Gastroesophageal sphincter (tissue), 3 donors: ENCODE measurements at regions not wholly inside any gene's neighbourhood (a gene's known extent, or its start where the extent isn't known, plus 50 kb on each side); places are given as distances from the start of the nearest gene placed in this dataset.
"Not testable (repeated sequence)": the region's sequence is repeated elsewhere in the genome, so short reads cannot be mapped to it uniquely, and the experiment has no call there.

ENCODE experiments used
- POLR2A ChIP-seq, 2 donors: fragments of 450-650 bp; IDR thresholded peaks; one replicate each; pipeline ENCODE4 v1.6.1; 2017; ENCODE audit warnings: antibody characterized with exemption in 2 of 2, mild to moderate bottlenecking in 2 of 2, moderate library complexity in 1 of 2
- POLR2AphosphoS5 ChIP-seq: sonication (generic); formaldehyde crosslinking; IDR thresholded peaks from one replicate; pipeline ENCODE4 v1.6.1; 2017; ENCODE audit warnings: antibody characterized with exemption
- TF ChIP-seq, protein P1 (sequence below), 4 experiments: fragments of 200-600 bp in 2 of 4; fragments of 450-650 bp in 2 of 4; sonication (generic) in 1 of 4; IDR thresholded peaks; one replicate each; pipeline ENCODE4 v1.5.1; 2017 to 2019; ENCODE audit warnings: antibody characterized with exemption in 4 of 4, mild to moderate bottlenecking in 2 of 4, moderate library complexity in 2 of 4

DNA sequence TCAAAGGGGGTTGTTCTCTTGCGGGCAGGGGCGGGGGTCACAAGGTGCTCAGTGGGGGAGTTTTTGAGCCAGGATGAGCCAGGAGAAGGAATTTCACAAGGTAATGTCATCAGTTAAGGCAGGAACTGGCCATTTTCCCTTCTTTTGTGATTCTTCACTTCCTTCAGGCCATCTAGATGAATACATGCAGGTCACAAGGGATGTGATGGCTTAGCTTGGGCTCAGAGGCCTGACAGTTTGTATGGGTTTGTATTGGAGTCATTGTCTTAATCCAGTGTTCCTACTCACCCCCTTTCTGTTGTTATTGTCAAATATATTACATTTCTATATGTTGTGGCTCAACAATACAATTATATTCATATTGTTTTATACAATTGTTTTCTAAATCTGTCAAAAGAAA is 238.0 kb downstream of the SUCLG1 start:
- TF ChIP-seq, protein P1, sequence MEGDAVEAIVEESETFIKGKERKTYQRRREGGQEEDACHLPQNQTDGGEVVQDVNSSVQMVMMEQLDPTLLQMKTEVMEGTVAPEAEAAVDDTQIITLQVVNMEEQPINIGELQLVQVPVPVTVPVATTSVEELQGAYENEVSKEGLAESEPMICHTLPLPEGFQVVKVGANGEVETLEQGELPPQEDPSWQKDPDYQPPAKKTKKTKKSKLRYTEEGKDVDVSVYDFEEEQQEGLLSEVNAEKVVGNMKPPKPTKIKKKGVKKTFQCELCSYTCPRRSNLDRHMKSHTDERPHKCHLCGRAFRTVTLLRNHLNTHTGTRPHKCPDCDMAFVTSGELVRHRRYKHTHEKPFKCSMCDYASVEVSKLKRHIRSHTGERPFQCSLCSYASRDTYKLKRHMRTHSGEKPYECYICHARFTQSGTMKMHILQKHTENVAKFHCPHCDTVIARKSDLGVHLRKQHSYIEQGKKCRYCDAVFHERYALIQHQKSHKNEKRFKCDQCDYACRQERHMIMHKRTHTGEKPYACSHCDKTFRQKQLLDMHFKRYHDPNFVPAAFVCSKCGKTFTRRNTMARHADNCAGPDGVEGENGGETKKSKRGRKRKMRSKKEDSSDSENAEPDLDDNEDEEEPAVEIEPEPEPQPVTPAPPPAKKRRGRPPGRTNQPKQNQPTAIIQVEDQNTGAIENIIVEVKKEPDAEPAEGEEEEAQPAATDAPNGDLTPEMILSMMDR (IDR thresholded peaks at IDR 0.05) = not testable (repeated sequence)
- TF ChIP-seq POLR2AphosphoS5; POLR2A (IDR thresholded peaks at IDR 0.05): not testable (repeated sequence)
